ENCODE measurements at regions not wholly inside any gene's neighbourhood (a gene's known extent, or its start where the extent isn't known, plus 50 kb on each side); places are given as distances from the start of the nearest gene placed in this dataset.

DNA sequence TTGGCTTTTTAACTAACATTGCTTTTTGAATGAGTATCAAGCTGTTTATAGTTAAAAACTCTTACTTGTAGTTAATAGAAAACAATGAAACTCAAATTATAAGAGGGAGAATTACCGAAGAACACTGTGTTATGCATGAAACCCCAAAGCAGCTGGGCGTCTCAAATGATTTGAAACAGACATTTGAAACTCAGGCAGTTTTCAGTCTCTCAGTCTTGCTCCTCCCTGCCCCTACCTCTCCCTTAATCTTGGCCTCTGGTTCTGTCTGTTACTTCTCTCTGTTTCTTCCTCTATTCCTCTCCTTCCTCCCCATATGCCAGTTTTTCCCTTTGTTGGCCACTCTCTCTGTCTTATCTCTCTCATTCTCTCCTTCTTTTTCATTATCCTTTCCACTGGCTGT is 118.3 kb upstream of the SYNPR start:
- TF ChIP-seq, protein P1, sequence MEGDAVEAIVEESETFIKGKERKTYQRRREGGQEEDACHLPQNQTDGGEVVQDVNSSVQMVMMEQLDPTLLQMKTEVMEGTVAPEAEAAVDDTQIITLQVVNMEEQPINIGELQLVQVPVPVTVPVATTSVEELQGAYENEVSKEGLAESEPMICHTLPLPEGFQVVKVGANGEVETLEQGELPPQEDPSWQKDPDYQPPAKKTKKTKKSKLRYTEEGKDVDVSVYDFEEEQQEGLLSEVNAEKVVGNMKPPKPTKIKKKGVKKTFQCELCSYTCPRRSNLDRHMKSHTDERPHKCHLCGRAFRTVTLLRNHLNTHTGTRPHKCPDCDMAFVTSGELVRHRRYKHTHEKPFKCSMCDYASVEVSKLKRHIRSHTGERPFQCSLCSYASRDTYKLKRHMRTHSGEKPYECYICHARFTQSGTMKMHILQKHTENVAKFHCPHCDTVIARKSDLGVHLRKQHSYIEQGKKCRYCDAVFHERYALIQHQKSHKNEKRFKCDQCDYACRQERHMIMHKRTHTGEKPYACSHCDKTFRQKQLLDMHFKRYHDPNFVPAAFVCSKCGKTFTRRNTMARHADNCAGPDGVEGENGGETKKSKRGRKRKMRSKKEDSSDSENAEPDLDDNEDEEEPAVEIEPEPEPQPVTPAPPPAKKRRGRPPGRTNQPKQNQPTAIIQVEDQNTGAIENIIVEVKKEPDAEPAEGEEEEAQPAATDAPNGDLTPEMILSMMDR (conservative IDR thresholded peaks at IDR 0.05; ENCODE audit: low read depth, low read length), result no peak
- TF ChIP-seq EZH2phosphoT487 (IDR thresholded peaks at IDR 0.05; ENCODE audit: borderline replicate concordance, low read length) (no peak), EZH2 (IDR thresholded peaks at IDR 0.05; ENCODE audit: low read length, unreplicated experiment) (no peak)

Data from PC-3 (cell line).